HEK293T (cell line): ENCODE measurements at regions not wholly inside any gene's neighbourhood (a gene's known extent, or its start where the extent isn't known, plus 50 kb on each side); places are given as distances from the start of the nearest gene placed in this dataset.

ENCODE experiments used
- CTCF ChIA-PET: fragments of 350-600 bp; formaldehyde crosslinking; extraction: SDS; loops from one replicate; lab custom pipeline; 2021; ENCODE audit warnings: antibody characterized with exemption, inconsistent platforms; lab: Yijun Ruan, JAX
- POLR2A ChIA-PET: fragments of 350-600 bp; formaldehyde crosslinking; extraction: SDS; loops from one replicate; lab custom pipeline; 2020; ENCODE audit warnings: antibody characterized with exemption, inconsistent platforms; lab: Yijun Ruan, JAX
- DNase-seq: peaks from one replicate; pipeline ENCODE4 v3.0.0; 2012; ENCODE audit warnings: mixed read lengths; ENCODE audit errors: extremely low spot score
- ARNT ChIP-seq: fragments of 450-650 bp; IDR thresholded peaks from 2 replicates; pipeline ENCODE4 v1.6.1; 2017; ENCODE audit warnings: mild to moderate bottlenecking
- BHLHE40 ChIP-seq: fragments of 450-650 bp; IDR thresholded peaks from 2 replicates; pipeline ENCODE4 v1.6.1; 2016; ENCODE audit warnings: mild to moderate bottlenecking, moderate library complexity, borderline replicate concordance
- CTBP1 ChIP-seq: fragments of 450-650 bp; IDR thresholded peaks from 2 replicates; pipeline ENCODE4 v1.6.1; 2016; ENCODE audit warnings: borderline replicate concordance
- ELF4 ChIP-seq: fragments of 450-650 bp; IDR thresholded peaks from 2 replicates; pipeline ENCODE4 v1.6.1; 2017; ENCODE audit warnings: antibody characterized with exemption
- FOXA1 ChIP-seq: fragments of 450-650 bp; IDR thresholded peaks from 2 replicates; pipeline ENCODE4 v1.6.1; 2016; ENCODE audit warnings: mild to moderate bottlenecking
- FOXK2 ChIP-seq: fragments of 450-650 bp; IDR thresholded peaks from 2 replicates; pipeline ENCODE4 v1.6.1; 2016; ENCODE audit warnings: mild to moderate bottlenecking
- FOXM1 ChIP-seq: fragments of 450-650 bp; IDR thresholded peaks from 2 replicates; pipeline ENCODE4 v1.6.1; 2017; ENCODE audit warnings: mild to moderate bottlenecking, borderline replicate concordance
- HDGF ChIP-seq: fragments of 450-650 bp; IDR thresholded peaks from 2 replicates; pipeline ENCODE4 v1.6.1; 2017; ENCODE audit warnings: antibody characterized with exemption, borderline replicate concordance
- L3MBTL2 ChIP-seq: fragments of 450-650 bp; conservative IDR thresholded peaks from 2 replicates; pipeline ENCODE4 v1.6.1; 2016; ENCODE audit warnings: mild to moderate bottlenecking
- LEF1 ChIP-seq: fragments of 450-650 bp; IDR thresholded peaks from 2 replicates; pipeline ENCODE4 v1.6.1; 2017; ENCODE audit warnings: mild to moderate bottlenecking, borderline replicate concordance
- NFRKB ChIP-seq: fragments of 450-650 bp; IDR thresholded peaks from 2 replicates; pipeline ENCODE4 v1.6.1; 2016; ENCODE audit warnings: mild to moderate bottlenecking, moderate library complexity
- PKNOX1 ChIP-seq: fragments of 450-650 bp; IDR thresholded peaks from 2 replicates; pipeline ENCODE4 v1.6.1; 2016
- SP1 ChIP-seq: fragments of 450-650 bp; IDR thresholded peaks from 2 replicates; pipeline ENCODE4 v1.6.1; 2017
- SUZ12 ChIP-seq: fragments of 450-650 bp; IDR thresholded peaks from 2 replicates; pipeline ENCODE4 v1.6.1; 2016; ENCODE audit warnings: mild to moderate bottlenecking
- TARDBP ChIP-seq: fragments of 450-650 bp; IDR thresholded peaks from 2 replicates; pipeline ENCODE4 v1.6.1; 2016
- ZNF384 ChIP-seq: fragments of 450-650 bp; IDR thresholded peaks from 2 replicates; pipeline ENCODE4 v1.6.1; 2016

GRCh38 chr3:72085036-72085435 is 300.1 kb upstream of the PROK2 start:
- DNase-seq = no peak
- TF ChIP-seq ELF4 (no peak), TARDBP (no peak), PKNOX1 (no peak), LEF1 (no peak), ARNT (no peak), L3MBTL2 (no peak), CTBP1 (no peak), SUZ12 (no peak), BHLHE40 (no peak), FOXM1 (no peak), SP1 (no peak), NFRKB (no peak), FOXA1 (no peak), ZNF384 (no peak), FOXK2 (no peak), HDGF (no peak)
- CTCF ChIA-PET = no interaction called here
- POLR2A ChIA-PET = no interaction called here

GRCh38 chr3:72082776-72083462 is 298.0 kb upstream of the PROK2 start:
- TF ChIP-seq ELF4 (no peak), NFRKB (no peak), FOXK2 (no peak), SUZ12 (no peak), SP1 (no peak), FOXM1 (no peak), ARNT (no peak), LEF1 (no peak), FOXA1 (no peak), PKNOX1 (no peak)
- ChIA-PET POLR2A (interaction anchor here (0.6 to 0.7 kb wide), 2 partner anchors 10 to 15 kb away, joined by 3 read pairs; no protein-coding TSS in a partner anchor), CTCF (no interaction called here)
- DNase-seq = no peak

- ChIA-PET CTCF (no interaction called here), POLR2A (interaction anchor here (0.6 kb wide), 1 partner anchor 10 kb away, joined by 3 read pairs; no protein-coding TSS in a partner anchor)
- no peak for DNase-seq
- TF ChIP-seq CTBP1 (no peak), LEF1 (no peak), BHLHE40 (no peak), L3MBTL2 (no peak), TARDBP (no peak), SUZ12 (no peak), HDGF (no peak), FOXA1 (no peak), FOXM1 (no peak), ELF4 (no peak), FOXK2 (no peak), ARNT (no peak), SP1 (no peak), PKNOX1 (no peak), ZNF384 (no peak), NFRKB (no peak)
Measured at GRCh38 chr3:72082186-72082715, 297.3 kb upstream of the PROK2 start.

DNA sequence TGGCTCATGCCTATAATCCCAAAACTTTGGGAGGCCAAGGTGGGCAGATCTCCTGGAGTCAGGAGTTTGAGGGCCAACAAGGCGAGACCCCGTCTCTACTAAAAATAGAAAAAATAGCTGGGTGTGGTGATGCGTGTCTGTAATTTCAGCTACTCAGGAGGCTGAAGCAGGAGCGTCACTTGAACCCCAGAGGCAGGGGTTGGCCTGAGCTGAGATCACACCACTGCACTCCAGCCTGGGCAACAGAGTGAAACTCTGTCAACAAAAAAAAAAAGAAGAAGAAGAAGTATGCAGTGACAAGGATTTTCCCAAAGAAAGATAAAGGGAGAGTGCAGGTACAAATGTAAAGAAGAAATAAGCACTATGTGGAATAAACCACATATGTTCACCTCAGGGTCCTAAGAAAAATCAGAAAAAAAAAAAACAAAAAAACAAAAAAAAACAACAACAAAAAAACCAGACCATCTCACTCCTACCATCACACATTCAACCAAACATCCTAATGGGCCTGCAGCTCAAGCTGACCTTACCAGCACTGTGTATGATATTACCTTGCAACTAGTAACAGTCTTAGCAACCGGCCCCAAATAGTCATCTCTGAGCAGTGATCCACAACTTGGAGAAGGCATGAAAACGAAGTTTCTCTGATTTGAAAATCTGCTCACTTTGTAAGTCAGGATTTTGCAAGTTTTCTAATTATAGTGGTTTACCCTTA is 296.7 kb upstream of the PROK2 start:
- TF ChIP-seq ZNF384 = no peak
- TF ChIP-seq PKNOX1 = no peak
- no peak for TF ChIP-seq FOXK2
- TF ChIP-seq ARNT = no peak
- no peak for TF ChIP-seq ELF4
- TF ChIP-seq L3MBTL2 = no peak
- TF ChIP-seq TARDBP = no peak
- no peak for TF ChIP-seq SP1
- TF ChIP-seq LEF1 = no peak
- TF ChIP-seq SUZ12 = no peak
- ChIA-PET POLR2A (no interaction called here), CTCF (interaction anchor here (0.7 kb wide), 1 partner anchor 147 kb away, joined by 3 read pairs; no protein-coding TSS in a partner anchor)
- no peak for DNase-seq

- CTCF ChIA-PET = interaction anchor here (0.7 kb wide), 1 partner anchor 146 kb away, joined by 3 read pairs; no protein-coding TSS in a partner anchor
- TF ChIP-seq PKNOX1 (no peak), ELF4 (no peak), CTBP1 (no peak), TARDBP (no peak), FOXK2 (no peak), LEF1 (no peak), SUZ12 (no peak), ZNF384 (no peak), NFRKB (no peak), BHLHE40 (no peak), L3MBTL2 (no peak), HDGF (no peak), SP1 (no peak), FOXM1 (no peak), ARNT (no peak), FOXA1 (no peak)
- POLR2A ChIA-PET = no interaction called here
- DNase-seq = no peak
Measured at GRCh38 chr3:72080800-72081199, 295.9 kb upstream of the PROK2 start.
